ENCODE measurements at regions not wholly inside any gene's neighbourhood (a gene's known extent, or its start where the extent isn't known, plus 50 kb on each side); places are given as distances from the start of the nearest gene placed in this dataset.

DNA sequence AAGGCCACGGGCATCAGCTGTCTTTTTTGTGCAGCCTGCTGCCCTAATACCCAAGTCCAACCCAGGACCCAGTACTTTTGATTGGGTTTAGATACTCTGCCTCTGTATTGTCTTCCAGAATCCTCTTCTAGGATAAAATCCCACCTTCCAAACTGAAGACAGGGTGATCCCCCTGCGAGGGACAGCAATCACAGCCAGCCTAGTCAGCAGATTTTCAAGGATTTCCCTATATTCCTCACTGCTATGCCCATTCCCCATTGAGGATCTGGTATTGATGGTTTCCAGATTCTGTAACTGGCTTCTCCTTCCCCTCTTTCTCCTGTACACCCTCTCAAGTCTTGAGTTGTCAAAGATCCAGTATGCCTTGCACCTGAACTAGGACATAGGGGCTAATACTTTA lies 389.4 kb downstream of the TRIM36 start (continued):
- TF ChIP-seq, protein P1, sequence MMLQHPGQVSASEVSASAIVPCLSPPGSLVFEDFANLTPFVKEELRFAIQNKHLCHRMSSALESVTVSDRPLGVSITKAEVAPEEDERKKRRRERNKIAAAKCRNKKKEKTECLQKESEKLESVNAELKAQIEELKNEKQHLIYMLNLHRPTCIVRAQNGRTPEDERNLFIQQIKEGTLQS (IDR thresholded peaks at IDR 0.05; ENCODE audit: insufficient read depth, low read depth, low read length), result no peak
- TF ChIP-seq TAF7 (optimal IDR thresholded peaks at IDR 0.05; ENCODE audit: borderline replicate concordance, low read depth, low read length), result no peak

All from H1 (cell line).